ENCODE measurements at regions not wholly inside any gene's neighbourhood (a gene's known extent, or its start where the extent isn't known, plus 50 kb on each side); places are given as distances from the start of the nearest gene placed in this dataset.
"Not testable (repeated sequence)": the region's sequence is repeated elsewhere in the genome, so short reads cannot be mapped to it uniquely, and the experiment has no call there.

DNA sequence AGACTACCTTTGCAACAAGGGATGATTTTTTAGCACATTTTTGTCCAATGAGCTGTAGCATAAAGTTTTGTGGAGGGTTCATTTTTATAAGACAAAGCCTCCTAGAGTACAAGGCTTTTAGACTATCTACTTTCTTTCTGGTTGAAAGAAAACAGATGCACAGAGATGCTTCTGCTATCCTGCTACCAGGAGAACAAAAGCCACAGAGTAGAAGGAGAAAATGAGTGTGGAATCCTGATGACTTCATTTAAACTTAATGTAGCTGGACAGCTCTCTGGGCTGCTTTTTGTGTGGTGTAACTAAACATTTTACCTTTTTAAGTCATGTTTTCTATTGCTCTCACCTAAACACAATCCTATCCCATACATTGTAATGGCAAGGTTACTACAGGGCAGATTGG, 1009.4 kb downstream of the TLE1 start:
- DNase-seq, result no peak

DNA sequence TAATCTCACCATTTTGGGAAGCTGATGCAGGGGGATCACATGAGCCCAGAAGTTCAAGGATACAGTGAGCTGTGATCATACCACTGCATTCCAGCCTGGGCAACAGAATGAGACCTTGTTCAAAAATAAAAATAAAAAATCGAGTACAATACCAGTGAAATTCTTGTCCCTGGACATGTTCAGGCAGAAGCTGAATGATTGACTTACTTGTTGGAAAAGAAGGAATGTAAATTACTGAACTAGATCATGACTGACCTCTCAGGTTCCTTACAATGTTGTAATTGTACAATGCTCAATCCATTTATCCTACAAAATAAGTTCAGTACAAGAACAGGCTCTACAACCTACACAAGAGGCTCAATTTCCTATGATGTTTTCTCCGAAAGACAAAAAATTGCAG, 1010.4 kb downstream of the TLE1 start:
- DNase-seq, result no peak

GRCh38 chr9:80673496-80673895, 1015.9 kb downstream of the TLE1 start:
- DNase-seq, result no peak

GRCh38 chr9:80665479-80665878, 1023.9 kb downstream of the TLE1 start:
- DNase-seq, result no peak

- no peak for DNase-seq
Observed at GRCh38 chr9:80664327-80665210, 1024.8 kb downstream of the TLE1 start.

DNA sequence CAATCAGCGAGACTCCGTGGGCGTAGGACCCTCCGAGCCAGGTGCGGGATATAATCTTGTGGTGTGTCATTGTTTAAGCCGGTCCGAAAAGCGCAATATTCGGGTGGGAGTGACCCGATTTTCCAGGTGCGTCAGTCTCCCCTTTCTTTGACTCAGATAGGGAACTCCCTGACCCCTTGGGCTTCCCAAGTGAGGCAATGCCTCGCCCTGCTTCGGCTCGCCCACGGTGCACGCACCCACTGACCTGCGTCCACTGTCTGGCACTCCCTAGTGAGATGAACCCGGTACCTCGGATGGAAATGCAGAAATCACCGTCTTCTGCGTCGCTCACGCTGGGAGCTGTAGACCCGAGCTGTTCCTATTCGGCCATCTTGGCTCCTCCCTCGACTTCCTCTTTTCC, 1029.6 kb downstream of the TLE1 start:
- not testable (repeated sequence) for DNase-seq

GRCh38 chr9:80651044-80651443, 1038.3 kb downstream of the TLE1 start:
- DNase-seq, result peak; percentile 70

GRCh38 chr9:80649496-80649895, 1039.9 kb downstream of the TLE1 start:
- DNase-seq, result no peak

DNA sequence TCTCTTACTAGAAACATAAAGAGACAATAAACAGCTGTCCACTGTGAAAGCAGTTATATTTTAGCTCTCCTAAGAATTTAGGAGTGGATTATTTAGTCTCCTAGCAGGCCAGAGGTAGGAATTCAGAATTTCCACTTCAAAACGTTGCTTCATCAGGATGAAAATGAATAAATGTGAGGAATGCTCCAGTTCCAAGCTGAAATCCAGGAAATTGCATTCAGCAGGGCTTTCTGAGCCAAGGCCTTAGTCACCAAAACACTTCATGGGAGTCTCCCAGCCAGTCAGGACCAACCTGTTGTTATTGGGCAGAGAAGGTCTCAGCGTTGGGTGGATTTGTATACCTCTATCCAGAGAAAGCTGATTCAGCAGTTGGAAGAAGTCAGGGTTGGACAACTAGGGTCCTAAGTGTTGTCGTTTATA, 1040.3 kb downstream of the TLE1 start:
- no peak for DNase-seq

GRCh38 chr9:80648336-80648735, 1041.0 kb downstream of the TLE1 start:
- no peak for DNase-seq

GRCh38 chr9:80646211-80646610, 1043.1 kb downstream of the TLE1 start:
- DNase-seq, result no peak

DNA sequence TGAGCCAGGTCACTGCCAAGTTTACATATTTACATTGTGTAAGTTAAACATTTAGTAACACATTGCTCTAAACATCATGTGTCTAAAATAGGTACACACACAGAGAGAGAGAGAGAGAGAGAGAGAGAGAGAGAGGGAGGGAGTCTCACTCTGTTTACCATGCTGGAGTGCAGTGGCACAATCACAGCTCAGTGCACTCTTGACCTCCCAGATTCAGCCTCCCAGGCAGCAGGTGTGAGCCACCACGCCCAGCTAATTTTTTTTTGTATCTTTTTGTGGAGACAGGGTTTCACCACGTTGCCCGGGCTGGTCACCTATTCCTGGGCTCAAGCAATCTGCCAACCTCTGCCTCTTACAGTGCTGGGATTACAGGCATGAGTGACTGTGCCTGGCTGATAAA, 1045.3 kb downstream of the TLE1 start:
- no peak for DNase-seq

DNA sequence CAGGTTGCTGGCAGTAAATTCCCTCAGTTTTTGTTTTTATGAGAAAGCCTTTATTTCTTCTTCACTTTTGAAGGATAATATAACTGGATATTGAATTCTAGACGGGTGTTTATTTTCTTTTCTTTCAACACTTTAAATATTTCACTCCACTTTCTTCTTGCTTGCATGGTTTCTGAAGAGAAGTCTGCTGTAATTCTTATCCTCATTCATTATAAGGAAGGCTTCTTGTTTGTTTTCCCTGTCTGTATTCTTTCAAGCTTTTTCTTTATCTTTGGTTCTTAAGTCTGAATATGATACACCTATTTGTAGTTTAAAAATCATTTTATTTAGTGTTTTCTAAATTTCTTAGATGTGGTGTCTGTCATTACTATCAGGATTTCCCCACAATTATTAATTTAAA, 1054.3 kb downstream of the TLE1 start:
- no peak for DNase-seq

- DNase-seq, result no peak
Observed at GRCh38 chr9:80632041-80632440, 1057.3 kb downstream of the TLE1 start.

DNA sequence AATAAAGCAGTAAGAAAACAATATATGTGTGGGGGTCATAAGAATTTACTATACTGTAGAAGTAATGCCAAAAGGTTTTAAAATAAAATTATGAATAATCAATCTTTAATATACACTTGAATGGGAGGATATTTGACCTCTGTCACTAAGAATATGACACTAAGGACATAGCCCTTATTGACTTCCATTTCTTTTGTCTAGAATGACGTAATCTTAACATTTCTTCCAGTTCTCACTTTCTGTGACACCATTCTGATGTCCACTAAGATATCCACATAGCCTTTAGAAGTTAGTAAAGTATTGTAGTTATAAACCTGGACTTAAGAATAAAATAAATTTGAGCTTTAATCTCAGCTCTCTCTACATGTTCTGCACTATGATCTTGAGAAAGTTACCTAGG, 1050.7 kb downstream of the TLE4 start:
- no peak for DNase-seq

GRCh38 chr9:80619356-80619755, 1047.6 kb downstream of the TLE4 start:
- DNase-seq, result no peak

DNA sequence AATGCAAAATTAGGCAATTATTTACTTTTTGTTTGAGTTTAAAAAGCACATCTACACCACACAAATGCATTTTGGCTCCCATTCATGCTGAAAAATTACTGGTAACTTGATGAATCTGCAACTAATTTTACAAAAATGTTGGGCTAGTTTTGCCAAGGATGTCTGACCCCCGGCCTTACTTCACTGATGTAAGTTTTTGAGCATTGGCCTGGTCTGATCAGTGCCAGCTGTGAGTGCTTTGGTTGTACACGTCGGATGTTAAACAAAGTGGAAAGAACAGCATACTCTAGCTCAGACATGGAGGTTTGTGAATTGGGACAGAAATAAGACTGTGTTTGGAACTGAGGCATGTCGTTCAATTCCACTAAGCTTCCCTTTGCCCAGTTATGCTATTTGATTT, 1044.2 kb downstream of the TLE4 start:
- DNase-seq, result no peak

DNA sequence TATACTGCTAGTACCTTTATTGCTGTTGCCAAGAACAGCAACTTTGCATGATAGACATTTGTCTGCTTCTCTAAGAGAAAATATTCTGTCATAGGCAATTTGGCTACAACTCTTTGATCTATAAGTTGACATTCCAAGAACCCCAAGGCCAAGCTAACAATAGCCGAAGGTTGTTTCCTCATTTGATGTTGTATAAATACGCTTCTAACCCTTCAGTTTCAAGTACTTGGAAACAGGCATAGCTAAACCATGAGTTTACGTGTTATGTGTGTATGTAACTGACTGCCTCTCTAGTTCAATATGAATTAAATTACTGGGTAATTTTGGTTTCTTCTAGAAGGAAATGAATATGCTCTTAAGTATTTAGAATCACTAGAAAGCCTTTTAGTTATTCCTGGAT, 1034.0 kb downstream of the TLE4 start:
- no peak for DNase-seq

DNA sequence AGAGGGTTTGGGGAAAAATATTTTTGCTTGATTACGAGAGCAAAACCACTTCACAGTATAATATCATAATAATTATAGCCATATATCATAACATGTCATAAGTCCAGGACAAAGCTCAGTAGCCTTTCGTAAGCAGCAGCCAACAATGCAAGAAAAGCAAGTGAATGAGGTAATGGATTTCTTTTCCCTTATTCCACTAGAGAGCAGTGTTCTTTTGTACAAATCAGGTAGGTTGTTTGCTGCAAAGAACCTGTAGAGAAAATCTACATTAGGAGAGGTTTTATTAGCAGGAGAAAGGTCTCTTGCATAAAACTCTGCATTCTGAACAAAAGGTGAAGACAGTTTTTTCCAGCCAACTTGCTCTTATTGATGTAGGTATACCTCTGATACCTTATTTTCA, 1033.4 kb downstream of the TLE4 start:
- peak; percentile 22 for DNase-seq

- DNase-seq, result no peak
Observed at GRCh38 chr9:80602291-80602690, 1030.5 kb downstream of the TLE4 start.

DNA sequence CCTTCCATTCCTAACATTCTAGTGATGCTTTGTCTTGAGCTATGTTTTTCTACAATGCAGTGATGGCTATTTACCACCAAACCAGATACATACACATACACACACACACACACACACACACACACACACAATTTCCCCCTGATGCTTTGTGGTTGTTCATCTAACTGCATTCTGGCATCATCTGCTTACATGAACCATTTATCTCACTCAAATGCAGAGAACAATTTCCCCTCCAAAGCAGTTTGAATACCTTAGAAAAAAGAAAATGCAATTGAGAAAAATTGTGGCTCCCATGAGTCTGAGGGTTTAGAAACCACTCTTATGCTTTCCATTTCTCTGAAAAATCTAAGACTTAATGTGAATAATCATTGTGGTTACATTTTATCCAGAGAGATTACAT, 1024.8 kb downstream of the TLE4 start:
- DNase-seq, result no peak

- no peak for DNase-seq
Observed at GRCh38 chr9:80595192-80595591, 1023.4 kb downstream of the TLE4 start.

DNA sequence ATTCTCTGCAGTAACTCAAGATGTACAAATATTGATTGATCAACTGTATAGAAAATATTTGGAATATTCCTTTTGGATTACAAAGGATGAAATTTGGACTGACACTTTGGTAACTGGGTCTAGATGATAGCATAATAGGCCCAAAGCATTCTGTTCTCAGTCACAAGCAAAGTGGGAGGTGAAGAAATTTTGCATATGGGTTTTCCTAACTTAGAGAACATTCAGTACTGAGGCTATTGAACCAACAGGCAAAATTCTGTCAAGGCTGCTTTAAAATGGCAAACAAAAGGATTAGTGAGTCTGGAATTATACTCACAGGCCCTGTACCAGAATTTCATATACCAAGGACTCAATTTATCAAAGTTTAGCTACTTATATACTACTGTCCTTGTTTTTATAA, 1020.6 kb downstream of the TLE4 start:
- DNase-seq, result no peak

- no peak for DNase-seq
Observed at GRCh38 chr9:80586786-80587330, 1015.1 kb downstream of the TLE4 start.

DNA sequence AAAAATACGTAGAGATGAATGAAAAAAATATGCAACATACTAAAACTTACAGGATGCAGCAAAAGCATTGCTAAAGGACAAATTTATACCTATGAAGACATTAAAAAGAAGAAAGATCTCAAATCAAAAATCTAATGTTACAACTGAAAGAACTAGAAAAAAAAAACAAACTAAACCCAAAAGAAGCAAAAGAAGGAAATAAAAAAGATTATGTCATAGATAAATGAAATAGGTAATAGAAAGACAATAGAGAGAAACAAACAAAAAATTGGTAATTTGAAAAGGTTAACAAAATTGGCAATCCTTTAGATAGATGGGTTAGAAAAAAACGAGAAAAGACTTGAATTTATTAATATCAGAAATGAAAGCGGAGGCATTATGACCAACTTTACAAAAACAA, 1000.2 kb downstream of the TLE4 start:
- DNase-seq, result no peak
